Stimulated activated CD8-positive, alpha-beta memory T cell treated with anti-CD3 and anti-CD28 coated beads, Interleukin-15, amount 100 ng/mL, for 48 hours (primary cell): ENCODE measurements at regions not wholly inside any gene's neighbourhood (a gene's known extent, or its start where the extent isn't known, plus 50 kb on each side); places are given as distances from the start of the nearest gene placed in this dataset.

Experiments used
- DNase-seq, 2 donors: peaks; one replicate each; pipeline ENCODE4 v3.0.0-alpha.2; 2020; ENCODE audit warnings: low read depth in 2 of 2

- no peak for DNase-seq
These were observed 313.8 kb downstream of the ZPLD1 start for GRCh38 chr3:102748646-102749045.

GRCh38 chr3:102750322-102750721, 315.5 kb downstream of the ZPLD1 start:
- no peak for DNase-seq

DNA sequence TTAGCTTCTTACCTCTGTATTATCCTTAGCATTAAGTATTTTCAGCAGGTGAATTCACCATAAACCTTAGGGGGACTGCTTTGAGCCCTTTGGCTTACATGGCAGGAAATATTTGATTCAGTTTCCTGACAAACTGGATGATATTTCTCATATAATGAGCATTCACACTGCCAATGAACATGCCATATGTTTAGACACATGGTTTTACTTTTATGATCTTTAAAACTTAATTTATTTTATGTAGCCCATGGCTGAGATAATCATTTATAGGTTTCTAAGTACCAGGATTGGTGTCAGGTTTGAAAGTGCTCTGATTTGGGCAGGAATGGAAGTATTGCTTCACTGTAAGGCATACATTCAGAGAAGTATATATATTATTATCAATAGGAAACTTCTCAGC, 319.1 kb downstream of the ZPLD1 start:
- DNase-seq = no peak

GRCh38 chr3:102756706-102757105, 321.9 kb downstream of the ZPLD1 start:
- DNase-seq = no peak

GRCh38 chr3:102757950-102758349, 323.1 kb downstream of the ZPLD1 start:
- DNase-seq = no peak

DNA sequence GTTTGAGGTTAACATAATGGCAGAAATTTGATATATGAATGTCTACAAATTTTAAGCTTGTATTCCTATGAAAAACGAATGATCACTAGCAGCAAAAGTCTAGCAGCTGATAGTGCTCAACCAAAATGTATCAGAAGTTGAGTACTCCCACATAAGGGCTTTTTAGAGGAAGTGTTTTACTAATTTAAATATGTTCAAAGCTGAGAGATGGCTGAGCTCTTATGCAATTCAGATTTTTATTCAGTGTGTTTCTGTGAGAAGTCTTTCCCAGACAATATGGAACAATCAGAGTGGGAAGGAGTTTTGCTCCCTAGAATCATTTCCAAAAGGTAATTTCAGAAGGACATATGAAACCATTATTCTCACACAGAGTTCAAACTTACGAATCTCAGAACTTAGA, 327.0 kb downstream of the ZPLD1 start:
- no peak for DNase-seq

DNA sequence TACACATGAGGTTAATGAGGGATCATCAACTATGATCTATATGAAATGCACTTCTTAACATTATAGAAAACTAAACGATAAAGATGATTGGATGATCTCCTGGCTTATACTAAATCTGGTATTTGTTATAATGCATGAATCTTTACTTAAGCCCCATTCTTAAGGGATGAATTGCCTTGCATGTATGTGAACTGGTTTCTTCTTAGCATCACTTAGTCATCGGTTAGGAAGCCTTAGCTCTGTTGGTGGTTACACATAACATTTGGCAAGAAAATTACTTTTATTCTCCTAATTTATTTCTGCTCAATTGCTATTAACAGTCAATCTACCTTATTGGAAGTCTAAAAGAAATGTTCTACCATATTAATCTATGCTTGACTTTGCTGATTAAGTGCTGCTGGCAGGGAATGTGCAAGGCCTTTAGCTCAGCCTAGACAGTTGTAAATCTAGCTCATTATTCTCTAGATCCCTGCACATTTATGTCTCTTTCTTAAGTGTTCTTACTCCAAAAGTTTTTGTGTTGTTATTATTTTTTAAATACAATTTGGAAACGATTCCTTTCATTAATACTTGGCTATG, 356.0 kb downstream of the ZPLD1 start:
- no peak for DNase-seq

DNA sequence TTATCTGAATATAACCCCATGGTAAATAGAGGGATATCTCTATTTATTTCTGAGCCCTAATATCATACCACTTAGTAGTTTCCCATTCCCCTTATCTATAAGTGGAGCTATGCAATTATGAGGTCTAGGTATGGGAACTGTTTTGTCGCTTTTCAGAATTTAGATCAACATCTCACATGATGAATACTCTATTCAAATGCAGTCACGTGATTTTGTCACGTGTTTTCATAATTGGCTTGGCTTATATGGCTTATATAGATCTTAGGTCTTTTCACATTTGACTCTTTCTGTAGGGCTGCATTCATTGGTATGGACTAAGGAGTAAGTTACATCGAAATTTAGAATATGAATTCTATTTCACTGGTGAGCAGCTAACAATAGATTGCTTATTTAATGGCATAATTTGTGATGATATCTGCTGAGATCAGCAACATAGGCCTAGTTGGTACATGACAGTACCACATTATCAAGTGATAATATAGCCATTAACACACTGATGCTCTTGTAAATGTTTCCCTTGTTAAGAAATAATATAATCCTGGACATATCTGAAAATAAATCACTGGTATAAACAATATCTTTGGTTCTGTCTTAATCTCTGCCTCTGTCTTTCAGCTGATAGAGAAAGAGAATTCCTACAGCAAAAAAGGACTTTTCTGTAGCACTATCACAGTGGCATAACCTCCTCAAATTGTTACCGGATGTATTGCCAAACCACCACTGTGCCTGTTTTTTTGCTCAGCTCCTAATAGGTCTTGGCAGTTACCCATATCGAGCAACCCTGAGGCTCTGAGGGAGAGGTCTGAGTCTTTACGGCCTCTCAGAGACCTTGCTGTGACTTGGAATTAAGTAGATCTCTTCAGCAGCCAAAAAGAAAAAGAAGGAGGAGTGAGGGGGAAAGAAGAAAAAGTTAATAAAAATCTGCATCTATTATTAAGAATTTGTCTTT, 357.1 kb downstream of the ZPLD1 start:
- DNase-seq = no peak

DNA sequence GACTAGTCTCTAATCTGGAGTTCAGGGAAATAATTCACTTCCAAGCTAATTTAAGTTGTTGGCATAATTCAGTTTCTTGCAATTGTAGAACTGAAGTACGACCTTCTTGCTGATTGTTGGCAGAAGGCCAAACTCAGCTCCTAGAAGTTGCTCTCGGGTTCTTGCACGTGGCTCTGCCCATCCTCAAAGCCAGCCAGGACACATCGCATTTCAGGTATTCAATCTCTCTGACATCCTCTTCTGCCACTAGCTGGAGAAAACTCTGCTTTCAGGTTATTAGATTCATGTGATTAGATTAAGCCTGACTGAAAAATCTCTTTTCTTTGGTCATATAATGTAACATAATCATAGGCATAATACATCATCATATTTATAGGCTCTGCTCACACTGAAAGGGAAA, 362.0 kb downstream of the ZPLD1 start:
- no peak for DNase-seq

- no peak for DNase-seq
These were observed 368.1 kb downstream of the ZPLD1 start for GRCh38 chr3:102802819-102803420.

DNA sequence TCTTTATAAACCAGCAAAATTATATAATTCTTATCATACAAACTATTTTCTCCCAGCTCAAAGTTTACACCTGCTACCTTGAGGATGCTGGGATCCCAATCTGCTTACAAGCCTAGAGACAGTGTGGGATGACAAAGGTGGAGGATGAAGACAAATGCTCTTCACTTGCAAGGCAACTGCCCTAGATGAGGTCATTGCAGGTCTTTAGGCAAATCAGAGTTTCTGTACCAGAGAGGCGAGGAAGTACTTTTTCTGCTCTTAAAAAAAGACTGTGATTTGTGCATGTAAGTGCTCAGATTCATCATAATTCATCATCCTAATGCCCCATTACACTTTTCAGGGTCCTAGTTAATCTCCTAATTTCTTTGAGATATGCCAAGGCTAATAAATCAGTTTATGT, 376.1 kb downstream of the ZPLD1 start:
- DNase-seq = no peak

DNA sequence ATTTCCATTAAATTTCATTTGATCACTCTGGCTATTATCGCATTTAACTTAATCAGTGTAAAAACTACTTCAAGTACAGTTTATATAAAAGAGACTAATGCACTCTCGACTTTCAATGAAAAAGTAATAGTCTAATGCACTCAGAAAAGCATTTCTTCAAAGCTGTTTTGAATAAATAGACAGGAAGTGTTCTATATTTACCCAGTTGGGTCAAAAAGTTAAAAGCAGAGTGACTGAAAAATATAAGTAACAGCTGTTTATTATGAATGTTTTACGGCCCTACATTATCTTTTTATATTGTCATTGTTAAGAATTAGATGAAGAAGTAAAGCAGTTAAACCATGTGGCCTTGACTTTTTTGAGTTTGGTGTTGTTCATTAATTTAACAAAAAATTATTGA, 391.8 kb downstream of the ZPLD1 start:
- no peak for DNase-seq

DNA sequence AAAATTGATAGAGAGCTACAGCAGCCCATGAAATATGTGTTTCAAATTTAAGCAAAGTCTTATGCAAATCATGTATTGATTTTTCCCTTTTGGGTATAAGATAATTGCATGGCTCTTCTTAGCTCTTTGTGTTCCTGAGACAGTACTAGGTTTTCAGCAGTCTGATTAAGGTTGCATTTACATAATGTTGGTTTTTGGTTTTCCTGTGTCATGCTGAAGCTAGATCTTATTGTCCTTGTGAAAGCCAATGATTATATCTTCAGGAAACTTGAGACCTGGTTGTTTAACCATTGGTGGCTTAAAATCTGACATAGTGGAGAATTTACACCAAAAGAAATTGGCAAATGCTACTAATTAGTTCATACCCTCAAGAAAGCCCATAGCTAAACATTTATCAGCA, 392.6 kb downstream of the ZPLD1 start:
- no peak for DNase-seq

DNA sequence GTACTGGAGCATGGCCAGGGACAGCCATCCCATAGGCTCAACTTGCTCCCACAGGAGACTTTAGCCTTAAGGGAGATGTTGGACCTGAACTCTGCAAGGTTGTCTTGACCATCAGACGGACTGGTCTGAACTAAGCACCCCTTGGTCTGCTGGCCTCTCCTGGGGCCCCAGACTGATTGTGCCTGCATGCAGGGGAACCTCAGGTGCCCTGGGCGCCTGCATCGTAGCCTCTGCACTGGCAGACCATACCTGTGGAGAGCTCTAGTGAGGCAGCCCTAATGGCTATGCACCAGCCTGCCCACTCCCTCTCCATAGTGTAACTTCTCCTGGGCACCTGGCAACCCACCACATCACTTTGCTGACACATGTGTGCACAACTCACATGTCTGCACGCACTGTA, 395.6 kb downstream of the ZPLD1 start:
- DNase-seq = no peak

DNA sequence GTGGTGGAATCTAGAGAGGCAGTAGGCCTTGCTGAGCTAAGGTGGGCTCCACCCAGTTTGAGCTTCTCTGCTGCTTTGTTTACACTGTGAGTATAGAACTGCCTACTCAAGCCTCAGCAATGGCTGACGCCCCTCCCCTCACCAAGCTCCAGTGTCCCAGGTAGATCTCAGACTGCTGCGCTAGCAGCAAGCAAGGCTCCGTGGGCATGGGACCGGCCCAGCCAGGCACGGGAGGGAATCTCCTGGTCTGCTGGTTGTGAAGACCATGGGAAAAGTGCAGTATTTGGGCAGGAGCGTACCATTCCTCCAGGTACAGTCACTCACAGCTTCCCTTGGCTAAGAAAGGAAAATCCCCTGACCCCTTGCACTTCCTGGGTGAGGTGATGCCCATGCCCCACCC, 407.1 kb downstream of the ZPLD1 start:
- no peak for DNase-seq

DNA sequence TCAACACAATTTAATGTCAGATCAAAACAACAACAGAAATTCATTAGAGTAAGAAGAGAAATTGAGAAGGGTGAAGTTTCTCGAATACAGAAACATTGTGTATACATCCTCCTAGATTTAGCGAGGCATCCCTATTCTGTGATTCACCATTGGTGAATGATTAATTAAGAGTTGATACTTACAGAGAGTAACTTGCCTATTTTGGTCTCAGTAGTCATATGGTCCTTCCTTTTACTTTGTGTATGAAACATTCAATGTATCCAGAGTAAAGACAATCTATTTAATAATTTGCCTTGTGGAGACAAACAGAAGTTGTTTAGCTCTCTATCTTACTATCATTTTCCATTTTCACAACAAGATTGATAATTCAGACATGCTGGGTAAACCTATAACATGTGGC, 432.0 kb downstream of the ZPLD1 start:
- DNase-seq = no peak

- DNase-seq = no peak
These were observed 448.7 kb downstream of the ZPLD1 start for GRCh38 chr3:102883515-102883914.

GRCh38 chr3:102885289-102885688, 450.5 kb downstream of the ZPLD1 start:
- no peak for DNase-seq

DNA sequence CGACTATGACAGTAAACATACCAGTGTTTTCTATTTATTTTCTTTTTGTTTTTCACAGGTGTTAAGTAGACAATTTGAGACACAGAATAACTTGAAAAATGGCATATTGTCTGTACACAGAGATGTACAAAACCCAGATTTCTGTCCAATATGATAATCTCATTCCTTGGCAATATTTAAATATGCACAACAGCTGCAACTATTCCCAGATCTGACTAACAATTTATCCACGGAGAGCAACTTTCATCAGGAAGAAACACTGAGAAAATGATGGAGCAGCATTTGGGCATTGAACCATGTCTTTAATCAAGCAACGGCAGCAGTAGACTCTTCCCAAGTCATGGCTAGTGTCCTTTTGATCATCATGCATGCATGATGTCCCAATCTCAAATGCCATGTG, 452.6 kb downstream of the ZPLD1 start:
- DNase-seq = no peak

DNA sequence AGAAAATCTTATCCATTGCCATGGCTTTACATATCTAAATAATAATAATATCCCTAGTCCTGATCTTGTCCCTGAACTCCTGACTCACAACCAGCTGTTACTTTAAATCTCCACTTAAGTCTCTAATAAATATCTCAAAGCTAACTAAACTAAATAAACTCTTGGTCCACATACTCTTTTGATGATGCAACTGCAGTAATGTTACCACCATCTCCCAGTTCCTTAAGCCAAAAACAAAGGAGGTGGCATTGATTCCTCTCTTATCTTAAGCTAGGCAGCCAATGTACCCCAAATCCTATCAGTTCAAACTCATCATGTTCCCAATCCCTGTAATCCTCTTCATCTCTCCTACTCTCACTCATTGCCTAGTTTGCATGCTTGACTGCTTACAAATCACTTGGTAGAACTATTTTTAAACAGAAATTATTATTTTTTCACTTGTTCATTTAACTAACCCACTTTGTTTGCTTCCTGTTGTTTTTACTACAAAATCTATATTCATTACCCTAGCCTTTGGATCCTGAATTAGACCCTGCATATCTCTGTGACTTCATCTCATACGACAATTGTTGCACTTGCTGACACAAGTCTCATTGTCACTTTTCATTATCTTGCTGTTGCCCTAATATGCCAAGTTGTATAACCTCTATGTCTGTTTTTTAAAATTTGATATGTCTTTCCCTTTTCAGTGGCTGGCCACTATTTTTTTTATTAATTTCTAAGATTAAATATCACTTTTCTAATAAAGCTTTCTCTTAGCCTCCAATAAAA, 462.2 kb downstream of the ZPLD1 start:
- DNase-seq = no peak

- DNase-seq = no peak
These were observed 469.8 kb downstream of the ZPLD1 start for GRCh38 chr3:102904629-102905028.

GRCh38 chr3:102905811-102906210, 471.0 kb downstream of the ZPLD1 start:
- DNase-seq = no peak
